Esophagus (tissue), 2 donors: ENCODE measurements at regions not wholly inside any gene's neighbourhood (a gene's known extent, or its start where the extent isn't known, plus 50 kb on each side); places are given as distances from the start of the nearest gene placed in this dataset.
"Not testable (repeated sequence)": the region's sequence is repeated elsewhere in the genome, so short reads cannot be mapped to it uniquely, and the experiment has no call there.

Experiments
- H3K27ac ChIP-seq, 2 donors: one replicate each; pipeline ENCODE4 v1.5.1; 2013; ENCODE audit warnings: low read depth in 2 of 2, mild to moderate bottlenecking in 2 of 2, inconsistent platforms in 1 of 2, low read length in 1 of 2, moderate library complexity in 1 of 2
- H3K27me3 ChIP-seq, 2 donors: one replicate each; pipeline ENCODE4 v1.6.1; 2013; ENCODE audit warnings: low read length in 2 of 2, control low read depth in 1 of 2, mild to moderate bottlenecking in 1 of 2; ENCODE audit not compliant: insufficient read depth in 2 of 2, control insufficient read depth in 1 of 2
- H3K36me3 ChIP-seq, 2 donors: one replicate each; pipeline ENCODE4 v1.6.1; 2013; ENCODE audit warnings: low read length in 1 of 2; ENCODE audit not compliant: control insufficient read depth in 2 of 2, insufficient read depth in 2 of 2
- H3K4me1 ChIP-seq, 2 donors: one replicate each; pipeline ENCODE4 v1.6.1; 2013; ENCODE audit warnings: low read length in 1 of 2; ENCODE audit not compliant: control insufficient read depth in 2 of 2, insufficient read depth in 2 of 2
- H3K4me3 ChIP-seq, 2 donors: one replicate each; pipeline ENCODE4 v1.5.1; 2013; ENCODE audit warnings: low read length in 2 of 2, mild to moderate bottlenecking in 2 of 2, low read depth in 1 of 2, moderate library complexity in 1 of 2
- H3K9me3 ChIP-seq, 2 donors: one replicate each; pipeline ENCODE4 v1.6.1; 2013; ENCODE audit warnings: mild to moderate bottlenecking in 2 of 2, low read depth in 1 of 2, low read length in 1 of 2, moderate library complexity in 1 of 2; ENCODE audit not compliant: control insufficient read depth in 2 of 2, insufficient read depth in 1 of 2
- WGBS, 2 donors: extraction: QIAGEN DNeasy Blood & Tissue Kit; methylation state at CpG; one replicate each; pipeline ENCODE4 v1.1.7; 2013; 5-methylcytosine and 5-hydroxymethylcytosine counted together
- donor health status: healthy with polysubstance abuse.
- donor health status: Bipolar disorder and iron deficiency.

DNA sequence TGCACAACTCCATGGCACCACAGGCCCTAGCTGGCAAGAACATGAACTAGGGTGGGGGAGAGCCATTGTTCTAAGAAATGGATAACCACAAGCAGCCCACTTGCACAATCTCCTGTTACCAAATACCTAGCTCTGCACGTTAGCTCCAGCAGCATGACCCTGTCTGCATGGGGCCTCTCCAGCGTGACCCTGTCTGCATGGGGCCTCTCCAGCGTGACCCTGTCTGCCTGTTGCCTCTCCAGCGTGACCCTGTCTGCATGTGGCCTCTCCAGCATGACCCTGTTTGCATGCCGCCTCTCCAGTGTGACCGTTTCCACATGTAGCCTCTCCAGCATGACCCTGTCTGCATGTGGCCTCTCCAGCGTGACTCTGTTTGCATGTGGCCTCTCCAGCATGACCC, 356.7 kb downstream of the CNTNAP3B start:
- not testable (repeated sequence) for H3K27ac ChIP-seq, H3K27me3 ChIP-seq, H3K9me3 ChIP-seq, H3K36me3 ChIP-seq, H3K4me3 ChIP-seq, H3K4me1 ChIP-seq
- WGBS, 2 donors, result 55 to 65% methylated on average over 6 of the region's 7 CpGs

DNA sequence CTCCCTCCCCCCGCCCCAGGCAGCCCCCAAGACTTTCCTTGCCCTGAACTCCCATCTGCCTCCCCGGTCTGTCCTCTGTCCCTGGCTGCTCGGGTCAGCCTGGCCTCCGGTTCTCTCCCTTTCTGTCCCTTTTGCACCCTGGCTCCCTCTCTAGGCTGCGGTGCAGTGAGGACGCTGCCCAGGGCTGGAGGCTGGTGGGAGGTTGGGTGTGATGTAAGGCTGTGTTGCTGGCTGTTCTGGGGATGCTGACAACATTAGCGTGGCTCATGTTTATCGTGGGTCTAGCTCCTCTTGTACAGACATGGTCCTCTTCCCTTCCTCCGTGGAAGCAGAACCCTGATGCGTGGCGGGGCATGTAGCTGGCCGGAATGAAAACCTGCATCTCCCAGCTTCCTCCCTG, 357.5 kb downstream of the CNTNAP3B start:
- H3K4me3 ChIP-seq, H3K27me3 ChIP-seq, H3K4me1 ChIP-seq, H3K9me3 ChIP-seq, H3K36me3 ChIP-seq, H3K27ac ChIP-seq: not testable (repeated sequence)
- WGBS, 2 donors, result 89% methylated on average over 3 to 4 of the region's 12 CpGs

DNA sequence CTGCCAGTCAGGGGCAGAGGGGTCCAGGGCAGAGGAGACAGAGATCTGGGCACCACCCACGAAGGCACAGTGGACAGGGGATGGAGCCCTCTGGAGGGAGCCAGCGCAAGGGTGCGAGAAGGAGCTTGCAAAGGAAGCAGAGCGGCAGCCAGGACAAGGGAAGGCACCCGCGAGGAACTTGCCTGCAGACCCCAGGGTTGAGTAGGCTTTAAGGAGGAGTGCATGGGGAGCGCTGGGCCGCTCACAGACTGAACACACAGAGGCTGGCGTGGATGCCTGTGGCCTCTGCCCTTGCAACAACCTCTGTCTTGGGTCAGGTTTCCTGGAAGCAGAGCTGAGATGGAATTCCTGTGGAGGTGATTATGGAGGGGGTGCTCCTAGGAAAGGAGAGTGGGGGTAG, 374.4 kb downstream of the CNTNAP3B start:
- H3K9me3 ChIP-seq, H3K4me1 ChIP-seq, H3K27ac ChIP-seq, H3K27me3 ChIP-seq, H3K36me3 ChIP-seq, H3K4me3 ChIP-seq: not testable (repeated sequence)
- WGBS, 2 donors, result 83 to 87% methylated on average over 8 of the region's 9 CpGs

DNA sequence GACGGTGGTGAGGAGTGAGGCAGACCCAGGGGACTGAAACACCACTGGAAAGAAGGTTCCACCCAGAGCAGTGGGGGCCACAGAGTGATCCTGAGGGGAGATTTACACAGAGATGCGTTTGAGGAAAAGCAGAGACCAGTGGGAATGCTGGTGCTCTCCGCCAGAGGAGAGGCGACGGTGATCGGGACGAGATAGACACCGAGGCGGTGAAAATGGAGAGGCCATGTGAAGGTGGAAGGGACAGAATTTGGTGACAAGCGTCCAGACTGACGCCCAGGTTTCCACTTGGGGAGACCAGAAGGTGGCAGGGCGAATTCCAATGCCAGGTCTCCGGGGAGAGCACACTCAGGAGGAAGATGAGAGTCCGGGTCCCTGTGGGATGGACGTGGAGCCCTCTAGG, 374.8 kb downstream of the CNTNAP3B start:
- not testable (repeated sequence) for H3K4me3 ChIP-seq, H3K27ac ChIP-seq, H3K36me3 ChIP-seq, H3K4me1 ChIP-seq, H3K27me3 ChIP-seq, H3K9me3 ChIP-seq
- WGBS, 2 donors, result 90 to 91% methylated on average over 11 to 12 of the region's 15 CpGs

DNA sequence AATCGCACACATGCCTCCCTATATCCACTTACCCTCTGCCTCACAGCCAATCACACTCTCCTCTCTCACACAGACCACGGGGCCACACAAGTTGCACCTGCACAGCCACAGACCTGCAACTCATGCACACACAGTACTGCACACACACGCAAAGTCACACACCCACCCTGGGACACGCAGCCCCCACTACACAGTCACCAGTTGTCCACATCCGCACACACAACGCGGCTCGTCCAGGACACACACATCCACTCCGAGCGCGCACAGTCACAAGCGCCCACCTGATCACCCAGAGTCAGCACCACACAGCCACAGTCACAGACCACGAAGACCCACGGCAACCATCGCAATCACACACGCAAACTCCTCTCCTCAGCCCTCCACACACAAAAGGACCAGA, 387.3 kb downstream of the CNTNAP3B start:
- H3K27me3 ChIP-seq, H3K36me3 ChIP-seq, H3K27ac ChIP-seq, H3K9me3 ChIP-seq, H3K4me3 ChIP-seq, H3K4me1 ChIP-seq: not testable (repeated sequence)
- WGBS, 2 donors, result 97 to 100% methylated on average over 5 to 6 of the region's 16 CpGs

DNA sequence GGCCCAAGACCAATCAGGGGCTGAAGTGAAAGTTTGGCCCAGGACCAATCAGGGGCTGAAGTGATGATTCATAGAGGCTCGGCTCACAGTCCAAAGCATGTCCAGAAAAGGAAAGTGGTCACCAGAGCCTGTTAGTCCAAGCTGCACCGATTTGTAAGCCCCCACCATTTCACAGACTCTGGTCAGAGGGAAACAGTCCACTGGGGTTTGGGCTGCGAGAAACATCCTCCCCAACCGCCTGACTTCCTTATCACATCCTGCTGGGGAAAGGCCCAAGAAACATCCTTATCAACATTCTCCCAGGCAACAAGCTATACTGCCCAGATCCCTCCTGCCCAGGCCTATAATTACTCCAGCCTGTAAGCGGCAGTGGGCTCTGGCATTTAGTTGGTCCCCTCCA, 388.1 kb downstream of the CNTNAP3B start:
- H3K4me1 ChIP-seq, H3K36me3 ChIP-seq, H3K27ac ChIP-seq, H3K27me3 ChIP-seq, H3K9me3 ChIP-seq, H3K4me3 ChIP-seq: not testable (repeated sequence)
- WGBS, 2 donors, result 35 to 36% methylated on average over 3 of the region's 5 CpGs

DNA sequence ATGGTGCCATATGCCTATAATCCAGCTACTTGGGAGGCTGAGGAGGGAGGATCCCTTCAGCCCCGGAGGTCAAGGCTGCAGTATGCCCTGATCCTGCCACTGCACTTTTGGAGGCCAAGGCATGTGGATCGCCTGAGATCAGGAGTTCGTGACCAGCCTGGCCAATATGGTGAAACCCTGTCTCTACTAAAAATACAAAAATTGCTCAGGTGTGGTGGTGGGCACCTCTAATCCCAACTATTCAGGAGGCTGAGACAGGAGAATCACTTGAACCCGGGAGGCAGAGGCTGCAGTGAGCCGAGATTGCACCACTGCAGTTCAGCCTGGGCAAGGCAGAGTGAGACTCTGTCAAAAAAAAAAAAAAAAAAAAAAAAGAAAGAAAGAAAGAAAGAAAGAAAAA, 390.5 kb downstream of the CNTNAP3B start:
- not testable (repeated sequence) for H3K36me3 ChIP-seq, H3K27ac ChIP-seq, H3K4me3 ChIP-seq, H3K9me3 ChIP-seq, H3K4me1 ChIP-seq, H3K27me3 ChIP-seq
- WGBS, 2 donors, result 94 to 95% methylated on average over 5 of the region's 5 CpGs

DNA sequence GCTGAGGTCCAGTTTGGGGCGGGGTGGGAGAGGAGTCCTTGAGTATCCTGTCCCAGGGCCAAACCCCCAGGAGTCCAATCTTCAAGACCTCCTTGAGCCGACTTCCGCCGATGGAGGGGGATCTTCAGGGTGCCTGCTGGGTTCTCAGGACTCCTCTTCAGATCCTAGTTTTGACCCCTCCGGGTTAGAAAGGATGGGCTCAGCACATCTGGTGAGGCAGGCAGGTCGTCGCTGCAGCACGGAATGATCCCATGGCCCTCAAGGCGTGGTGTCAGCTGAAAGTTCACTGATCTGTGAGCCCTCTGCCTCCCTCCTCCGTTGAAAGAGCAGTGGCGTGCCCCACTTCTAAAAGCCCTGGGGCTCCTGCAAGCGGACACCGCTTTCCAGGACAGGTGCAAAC, 430.0 kb downstream of the CNTNAP3B start:
- not testable (repeated sequence) for H3K4me3 ChIP-seq, H3K27ac ChIP-seq, H3K36me3 ChIP-seq, H3K4me1 ChIP-seq, H3K27me3 ChIP-seq, H3K9me3 ChIP-seq
- WGBS, 2 donors, result 89 to 96% methylated on average over 9 to 10 of the region's 13 CpGs

DNA sequence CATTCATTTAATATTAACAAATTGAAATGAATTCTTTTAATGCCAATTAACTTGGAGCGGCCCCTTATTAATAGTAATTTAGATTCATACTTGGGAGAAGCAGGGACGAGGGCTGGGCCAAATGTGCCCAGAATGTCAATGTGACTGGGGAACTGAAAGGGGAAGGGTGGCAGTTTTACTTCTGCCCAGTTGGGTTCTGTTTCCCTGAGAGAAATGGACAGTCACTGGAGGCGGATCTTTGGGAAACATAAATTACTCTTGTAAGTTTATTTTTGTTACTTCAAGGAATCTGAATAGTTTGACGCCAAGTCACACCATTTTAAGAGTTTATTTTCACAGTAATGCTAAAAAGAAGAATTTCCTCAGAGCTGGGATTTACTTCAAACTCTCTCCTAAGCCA, 432.1 kb downstream of the CNTNAP3B start:
- H3K9me3 ChIP-seq, H3K27me3 ChIP-seq, H3K4me1 ChIP-seq, H3K27ac ChIP-seq, H3K4me3 ChIP-seq, H3K36me3 ChIP-seq: not testable (repeated sequence)
- 57 to 66% methylated on average over 3 of the region's 4 CpGs for WGBS, 2 donors

DNA sequence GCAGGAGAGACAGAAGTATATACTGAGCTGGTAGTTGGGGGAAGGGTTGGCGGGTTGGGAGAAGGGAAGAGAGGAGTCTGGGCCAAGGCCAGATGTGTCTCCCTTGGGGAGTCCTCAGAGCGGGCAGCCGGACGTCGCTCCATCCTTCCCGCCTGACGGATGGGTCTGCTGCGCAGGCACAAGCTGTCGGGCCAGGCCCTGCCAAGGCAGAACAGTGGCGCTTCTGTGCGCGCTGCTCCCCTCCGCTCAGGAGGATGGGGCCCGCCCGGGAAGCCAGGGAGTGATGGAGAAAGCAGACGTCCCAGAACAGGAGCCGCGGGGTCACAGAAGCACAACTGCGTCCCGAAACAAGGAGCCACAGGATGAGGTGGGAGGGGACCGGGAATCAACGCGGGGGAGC, 449.9 kb downstream of the CNTNAP3B start:
- not testable (repeated sequence) for H3K27ac ChIP-seq, H3K9me3 ChIP-seq, H3K36me3 ChIP-seq, H3K4me3 ChIP-seq, H3K27me3 ChIP-seq, H3K4me1 ChIP-seq
- WGBS, 2 donors, result 0% methylated on average over 6 of the region's 23 CpGs; no CpG with 5 or more reads in 1 of the 2 donors
